ENCODE measurements at regions not wholly inside any gene's neighbourhood (a gene's known extent, or its start where the extent isn't known, plus 50 kb on each side); places are given as distances from the start of the nearest gene placed in this dataset.

- H3K4me3 ChIP-seq (ENCODE audit: low read depth in 1 of 2, low read length in 1 of 2): no peak overlapping the region
- TF ChIP-seq CTCF (IDR thresholded peaks at IDR 0.05): no peak
- no peaks in the 10 kb centered on the region for H3K36me3 ChIP-seq
- H3K27ac ChIP-seq: no peak overlapping the region
- no peaks in the 10 kb centered on the region for H3K4me1 ChIP-seq (ENCODE audit: control insufficient read depth in 1 of 2, insufficient read depth in 1 of 2, low read depth in 1 of 2, low read length in 1 of 2)
- H3K9me3 ChIP-seq: no peaks in the 10 kb centered on the region
- H3K27me3 ChIP-seq: no peaks in the 10 kb centered on the region
Observed at GRCh38 chr10:20673175-20673574, 223.9 kb downstream of the NEBL start.

- H3K4me1 ChIP-seq (ENCODE audit: control insufficient read depth in 1 of 2, insufficient read depth in 1 of 2, low read depth in 1 of 2, low read length in 1 of 2): no peaks in the 10 kb centered on the region
- no peaks in the 10 kb centered on the region for H3K9me3 ChIP-seq
- no peaks in the 10 kb centered on the region for H3K27me3 ChIP-seq
- no peak overlapping the region for H3K4me3 ChIP-seq (ENCODE audit: low read depth in 1 of 2, low read length in 1 of 2)
- H3K36me3 ChIP-seq: no peaks in the 10 kb centered on the region
- TF ChIP-seq CTCF (IDR thresholded peaks at IDR 0.05): no peak
- no peak overlapping the region for H3K27ac ChIP-seq
Observed at GRCh38 chr10:20672741-20673140, 224.4 kb downstream of the NEBL start.

- Histone ChIP-seq H3K9me3 (no peaks in the 10 kb centered on the region), H3K4me3 (ENCODE audit: low read depth in 1 of 2, low read length in 1 of 2) (no peak overlapping the region), H3K36me3 (no peaks in the 10 kb centered on the region), H3K27me3 (no peaks in the 10 kb centered on the region), H3K4me1 (ENCODE audit: control insufficient read depth in 1 of 2, insufficient read depth in 1 of 2, low read depth in 1 of 2, low read length in 1 of 2) (no peaks in the 10 kb centered on the region), H3K27ac (no peak overlapping the region)
- TF ChIP-seq CTCF (IDR thresholded peaks at IDR 0.05): no peak
Observed at GRCh38 chr10:20670579-20670978, 226.5 kb downstream of the NEBL start.

GRCh38 chr10:20668985-20669384 is 228.1 kb downstream of the NEBL start:
- Histone ChIP-seq H3K9me3 (no peaks in the 10 kb centered on the region), H3K36me3 (no peaks in the 10 kb centered on the region), H3K4me1 (ENCODE audit: control insufficient read depth in 1 of 2, insufficient read depth in 1 of 2, low read depth in 1 of 2, low read length in 1 of 2) (no peaks in the 10 kb centered on the region), H3K27me3 (no peaks in the 10 kb centered on the region), H3K27ac (no peak overlapping the region), H3K4me3 (ENCODE audit: low read depth in 1 of 2, low read length in 1 of 2) (no peak overlapping the region)
- no peak for TF ChIP-seq CTCF (IDR thresholded peaks at IDR 0.05)

GRCh38 chr10:20662742-20663141 is 234.4 kb downstream of the NEBL start:
- Histone ChIP-seq H3K9me3 (no peaks in the 10 kb centered on the region), H3K36me3 (no peaks in the 10 kb centered on the region), H3K4me3 (ENCODE audit: low read depth in 1 of 2, low read length in 1 of 2) (no peak overlapping the region), H3K27me3 (no peaks in the 10 kb centered on the region), H3K4me1 (ENCODE audit: control insufficient read depth in 1 of 2, insufficient read depth in 1 of 2, low read depth in 1 of 2, low read length in 1 of 2) (no peaks in the 10 kb centered on the region), H3K27ac (no peak overlapping the region)
- no peak for TF ChIP-seq CTCF (IDR thresholded peaks at IDR 0.05)

- H3K9me3 ChIP-seq: no peaks in the 10 kb centered on the region
- no peaks in the 10 kb centered on the region for H3K36me3 ChIP-seq
- H3K27ac ChIP-seq: no peak overlapping the region
- H3K4me1 ChIP-seq (ENCODE audit: control insufficient read depth in 1 of 2, insufficient read depth in 1 of 2, low read depth in 1 of 2, low read length in 1 of 2): no peaks in the 10 kb centered on the region
- H3K4me3 ChIP-seq (ENCODE audit: low read depth in 1 of 2, low read length in 1 of 2): no peak overlapping the region
- H3K27me3 ChIP-seq: no peaks in the 10 kb centered on the region
- no peak for TF ChIP-seq CTCF (IDR thresholded peaks at IDR 0.05)
Observed at GRCh38 chr10:20659225-20659624, 237.9 kb downstream of the NEBL start.

All from neutrophil (primary cell).